HG02938 (cell line): ENCODE measurements at regions not wholly inside any gene's neighbourhood (a gene's known extent, or its start where the extent isn't known, plus 50 kb on each side); places are given as distances from the start of the nearest gene placed in this dataset.
"Not testable (repeated sequence)": the region's sequence is repeated elsewhere in the genome, so short reads cannot be mapped to it uniquely, and the experiment has no call there.

Source experiments
- ATAC-seq: cut with Tn5 transposase; IDR thresholded peaks from one replicate; pipeline ENCODE4 v1.9.1; 2021; ENCODE audit warnings: mild to moderate bottlenecking, moderate library complexity; ENCODE audit not compliant: unreplicated experiment

GRCh38 chr7:69418869-69419670, 179.2 kb upstream of the AUTS2 start:
- no peak for ATAC-seq

GRCh38 chr7:69419934-69420333, 178.3 kb upstream of the AUTS2 start:
- no peak for ATAC-seq

- ATAC-seq, result no peak
Measured at GRCh38 chr7:69422574-69422985, 175.7 kb upstream of the AUTS2 start.

- ATAC-seq, result no peak
Measured at GRCh38 chr7:69426705-69427104, 171.6 kb upstream of the AUTS2 start.

DNA sequence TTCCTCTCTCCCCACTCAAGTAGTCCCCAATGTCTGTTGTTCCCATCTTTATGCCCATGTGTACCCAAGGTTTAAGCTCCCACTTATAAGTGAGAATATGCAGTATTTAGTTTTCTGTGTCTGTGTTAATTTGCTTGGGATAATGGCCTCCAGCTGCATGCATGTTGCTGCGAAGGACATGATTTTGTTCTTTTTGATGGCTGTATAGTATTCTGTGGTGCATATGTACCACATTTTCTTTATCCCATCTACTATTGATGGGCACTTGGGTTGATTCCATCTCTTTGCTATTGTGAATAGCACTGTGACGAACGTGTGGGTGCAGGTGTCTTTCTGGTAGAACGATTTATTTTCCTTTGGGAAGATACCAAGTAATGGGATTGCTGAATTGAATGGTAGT, 170.2 kb upstream of the AUTS2 start:
- ATAC-seq, result no peak

DNA sequence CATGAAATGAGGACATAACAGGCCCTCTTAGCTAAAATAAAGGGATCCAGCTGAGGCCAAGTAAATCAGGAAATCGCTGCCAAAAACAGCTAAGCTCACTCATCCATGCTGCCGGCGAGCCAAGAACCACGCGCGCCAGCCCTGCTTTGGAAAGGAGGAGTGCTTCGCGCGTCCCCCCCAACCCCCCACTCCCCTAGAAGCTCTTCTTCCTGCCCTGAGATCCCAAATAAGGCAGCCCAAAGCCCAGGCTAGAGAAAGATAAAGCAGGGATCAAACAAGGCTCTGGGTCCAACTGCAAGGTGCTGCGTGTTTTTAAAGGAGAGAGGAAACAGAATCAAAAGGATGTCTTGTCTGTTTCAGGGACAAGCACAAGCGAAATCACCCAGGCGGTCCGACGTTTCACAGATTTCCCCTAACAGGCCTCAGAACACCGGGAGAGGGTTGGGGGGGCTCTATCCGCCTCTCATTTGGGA, 168.3 kb upstream of the AUTS2 start:
- ATAC-seq, result no peak

DNA sequence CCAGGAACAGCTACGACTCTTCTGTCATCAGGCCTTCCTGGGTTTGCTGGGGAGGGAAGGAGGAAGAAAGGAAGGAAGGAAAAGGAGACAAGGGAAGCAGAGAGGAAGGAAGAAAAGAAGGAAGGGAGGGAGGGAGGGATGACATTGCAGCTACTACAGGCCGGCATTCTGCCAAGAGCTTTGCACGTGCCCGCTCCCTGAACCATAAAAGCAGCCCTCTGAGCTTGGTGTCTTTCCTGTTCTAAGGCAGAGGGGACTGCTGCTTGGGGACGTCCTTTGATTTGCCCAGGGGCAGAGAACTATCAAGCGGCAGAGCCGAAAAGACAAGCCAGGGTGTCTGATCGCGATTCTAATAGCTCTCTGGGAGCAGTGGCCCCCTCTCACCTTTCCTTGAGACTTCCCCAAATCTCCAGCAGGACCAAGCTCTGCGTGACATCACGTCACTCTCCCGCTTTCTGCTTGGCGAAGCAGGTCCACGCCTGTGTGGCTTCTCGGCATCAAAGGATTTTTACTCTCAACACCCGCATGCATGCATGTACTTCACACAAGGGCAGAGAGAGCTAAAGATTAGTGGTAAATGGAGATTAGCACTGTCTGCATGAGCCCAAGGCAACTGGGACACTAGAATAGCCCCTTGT, 167.8 kb upstream of the AUTS2 start:
- ATAC-seq, result no peak

DNA sequence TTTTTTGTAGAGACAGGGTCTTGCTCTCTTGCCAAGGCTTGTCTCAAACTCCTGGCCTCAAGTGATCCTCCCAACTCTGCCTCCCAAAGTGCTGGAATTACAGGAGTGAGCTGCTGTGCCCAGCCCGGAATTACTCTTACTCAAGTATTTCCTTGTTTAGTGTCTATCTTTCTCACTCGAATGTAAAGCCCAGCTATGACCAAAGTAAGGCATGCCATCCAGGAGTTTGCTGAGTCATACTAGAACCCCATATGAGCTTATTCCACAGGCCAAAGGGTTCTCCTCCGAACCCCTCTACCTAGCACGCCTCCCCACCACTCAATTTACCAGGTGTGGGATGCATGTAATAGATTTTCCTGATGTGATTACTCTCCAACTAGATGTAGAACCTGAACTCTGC, 166.6 kb upstream of the AUTS2 start:
- no peak for ATAC-seq

GRCh38 chr7:69432276-69432675, 166.0 kb upstream of the AUTS2 start:
- ATAC-seq, result not testable (repeated sequence)

- ATAC-seq, result no peak
Measured at GRCh38 chr7:69433081-69433480, 165.2 kb upstream of the AUTS2 start.

DNA sequence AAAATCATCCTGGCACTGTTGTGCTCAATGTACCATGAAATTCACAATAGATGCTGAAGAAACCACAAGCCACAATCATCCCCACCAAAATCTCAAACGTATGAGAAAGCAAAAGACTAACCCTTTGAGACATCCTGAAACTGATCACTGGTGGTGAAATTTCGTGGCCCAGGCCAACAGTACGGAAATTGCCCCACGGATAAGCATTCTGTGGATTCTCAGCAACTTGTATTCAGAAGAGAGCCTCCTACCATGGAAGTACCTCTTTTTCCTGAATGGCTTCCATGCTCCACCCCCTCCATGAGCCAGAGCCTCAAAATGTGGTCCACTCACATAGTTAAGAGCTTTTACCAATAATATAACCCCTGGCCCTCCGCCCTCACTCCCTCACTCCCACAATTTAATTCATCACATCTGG, 163.9 kb upstream of the AUTS2 start:
- ATAC-seq, result no peak

GRCh38 chr7:69435711-69436110, 162.6 kb upstream of the AUTS2 start:
- ATAC-seq, result no peak

- ATAC-seq, result no peak
Measured at GRCh38 chr7:69436946-69437345, 161.3 kb upstream of the AUTS2 start.

GRCh38 chr7:69438584-69439412, 159.5 kb upstream of the AUTS2 start:
- no peak for ATAC-seq

DNA sequence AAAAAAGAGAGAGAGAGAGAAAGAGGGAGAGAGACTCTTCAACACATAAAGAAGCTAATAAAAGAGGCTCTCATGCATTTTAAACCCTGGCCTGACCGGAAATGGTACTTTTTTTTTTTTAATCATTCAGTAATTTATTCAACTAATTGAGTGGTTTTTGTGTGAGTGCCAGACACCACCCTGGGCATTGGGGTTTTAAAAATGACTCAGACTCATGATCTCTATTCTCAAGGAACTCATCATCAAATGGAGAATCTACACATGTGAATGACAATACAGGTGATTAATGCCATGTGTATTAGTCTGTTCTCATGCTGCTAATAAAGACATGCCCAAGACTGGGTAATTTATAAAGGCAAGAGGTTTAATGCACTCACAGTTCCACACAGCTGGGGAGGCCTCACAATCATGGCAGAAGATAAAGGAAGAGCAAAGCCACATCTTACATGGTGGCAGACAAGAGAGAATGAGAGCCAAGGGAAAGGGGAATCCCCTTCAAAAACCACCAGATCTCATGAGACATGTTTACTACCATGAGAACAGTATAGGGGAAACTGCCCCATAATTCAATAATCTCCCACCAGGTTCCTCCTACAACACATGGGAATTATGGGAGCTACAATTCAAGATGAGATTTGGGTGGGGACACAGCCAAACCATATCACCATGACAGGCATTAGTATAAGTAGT, 158.5 kb upstream of the AUTS2 start:
- no peak for ATAC-seq

DNA sequence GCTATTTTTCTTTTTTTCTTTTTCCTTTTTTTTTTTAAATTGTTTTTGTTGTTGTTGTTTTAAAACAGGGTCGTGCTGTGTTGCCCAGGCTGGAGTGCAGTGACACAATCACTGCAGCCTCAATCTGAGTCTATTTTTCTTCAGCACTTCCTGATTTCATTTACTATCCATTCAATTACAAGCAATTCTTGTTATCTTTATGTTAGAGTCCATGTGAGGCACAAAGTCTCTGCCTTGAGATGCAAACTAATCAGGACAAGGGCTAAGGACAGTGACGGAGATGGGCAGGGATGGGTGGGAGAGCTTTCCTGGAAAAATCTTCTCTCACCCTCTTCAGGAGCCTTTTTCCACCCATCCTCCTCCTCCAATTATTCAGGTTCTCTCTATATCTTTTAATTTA, 157.3 kb upstream of the AUTS2 start:
- no peak for ATAC-seq

DNA sequence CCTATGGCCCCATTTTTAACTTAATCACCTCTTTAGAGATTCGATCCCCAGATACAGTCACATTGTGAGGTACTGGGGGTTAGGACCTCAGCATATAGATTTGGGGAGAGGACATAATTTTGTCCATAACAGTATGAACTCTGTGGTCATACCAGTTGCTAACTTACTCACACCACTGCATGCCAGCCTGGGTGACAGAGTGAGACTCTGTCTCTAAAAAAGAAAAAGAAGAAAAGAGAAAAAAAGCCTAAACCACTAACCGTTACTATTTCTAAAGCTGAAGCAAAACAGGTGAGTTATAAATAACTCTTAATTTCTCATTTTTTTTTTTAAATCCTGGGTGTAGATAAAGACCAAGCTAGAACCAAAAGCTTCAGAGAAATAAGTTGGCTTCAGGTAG, 155.1 kb upstream of the AUTS2 start:
- no peak for ATAC-seq

GRCh38 chr7:69445541-69445940, 152.7 kb upstream of the AUTS2 start:
- ATAC-seq, result no peak

GRCh38 chr7:69446213-69446612, 152.1 kb upstream of the AUTS2 start:
- not testable (repeated sequence) for ATAC-seq

GRCh38 chr7:69448071-69448470, 150.2 kb upstream of the AUTS2 start:
- no peak for ATAC-seq

DNA sequence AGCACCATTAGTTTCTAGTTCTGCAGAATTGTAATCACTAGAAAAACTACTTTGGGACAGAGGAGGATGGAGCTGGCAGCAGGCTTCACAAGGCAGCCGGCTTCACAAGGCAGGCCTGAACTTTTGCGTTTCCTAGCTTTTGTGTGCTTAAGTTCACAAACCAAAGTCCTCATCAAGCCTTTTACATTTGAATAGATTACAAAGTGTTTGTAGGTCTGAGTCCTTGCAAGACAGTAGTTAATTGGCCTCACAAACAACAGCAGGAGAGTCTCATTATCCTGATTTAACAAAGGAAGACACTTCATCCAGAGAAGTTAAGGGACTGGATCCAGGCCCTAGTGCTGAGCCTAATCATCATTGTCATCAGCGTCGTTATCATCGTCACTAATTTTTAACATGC, 147.8 kb upstream of the AUTS2 start:
- ATAC-seq, result no peak
